ENCODE measurements at regions not wholly inside any gene's neighbourhood (a gene's known extent, or its start where the extent isn't known, plus 50 kb on each side); places are given as distances from the start of the nearest gene placed in this dataset.

DNA sequence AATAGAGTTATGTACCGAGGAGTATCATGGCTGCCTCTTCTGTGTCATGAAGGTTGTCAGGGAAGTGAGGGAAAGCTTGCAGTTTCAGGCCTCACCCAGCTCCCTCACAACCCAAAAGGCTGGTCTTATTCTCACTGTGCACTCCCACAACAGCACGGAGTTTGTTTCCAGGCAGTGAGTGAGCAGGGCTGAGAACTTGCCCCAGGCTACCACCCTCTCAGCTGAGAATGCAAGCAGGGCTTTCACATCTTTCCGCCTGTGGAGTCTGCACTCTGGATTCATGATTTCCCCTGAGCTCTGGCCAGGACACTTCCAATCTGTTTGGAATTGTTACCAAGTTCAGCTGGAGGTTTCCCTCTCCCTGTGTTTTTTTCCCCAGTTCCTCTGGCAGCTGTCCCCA lies 2284.7 kb upstream of the PCDH20 start:
- TF ChIP-seq, protein P1, sequence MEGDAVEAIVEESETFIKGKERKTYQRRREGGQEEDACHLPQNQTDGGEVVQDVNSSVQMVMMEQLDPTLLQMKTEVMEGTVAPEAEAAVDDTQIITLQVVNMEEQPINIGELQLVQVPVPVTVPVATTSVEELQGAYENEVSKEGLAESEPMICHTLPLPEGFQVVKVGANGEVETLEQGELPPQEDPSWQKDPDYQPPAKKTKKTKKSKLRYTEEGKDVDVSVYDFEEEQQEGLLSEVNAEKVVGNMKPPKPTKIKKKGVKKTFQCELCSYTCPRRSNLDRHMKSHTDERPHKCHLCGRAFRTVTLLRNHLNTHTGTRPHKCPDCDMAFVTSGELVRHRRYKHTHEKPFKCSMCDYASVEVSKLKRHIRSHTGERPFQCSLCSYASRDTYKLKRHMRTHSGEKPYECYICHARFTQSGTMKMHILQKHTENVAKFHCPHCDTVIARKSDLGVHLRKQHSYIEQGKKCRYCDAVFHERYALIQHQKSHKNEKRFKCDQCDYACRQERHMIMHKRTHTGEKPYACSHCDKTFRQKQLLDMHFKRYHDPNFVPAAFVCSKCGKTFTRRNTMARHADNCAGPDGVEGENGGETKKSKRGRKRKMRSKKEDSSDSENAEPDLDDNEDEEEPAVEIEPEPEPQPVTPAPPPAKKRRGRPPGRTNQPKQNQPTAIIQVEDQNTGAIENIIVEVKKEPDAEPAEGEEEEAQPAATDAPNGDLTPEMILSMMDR (IDR thresholded peaks at IDR 0.05 in 4 of 5, conservative IDR thresholded peaks at IDR 0.05 in 1 of 5): no peak
- Histone ChIP-seq H3K36me3 (no peaks in the 10 kb centered on the region), H3K4me1 (no peaks in the 10 kb centered on the region), H3K27me3 (no peaks in the 10 kb centered on the region), H3K27ac (no peak overlapping the region), H3K4me3 (no peak overlapping the region), H3K9me3 (no peaks in the 10 kb centered on the region)
- no peak for DNase-seq
- intact Hi-C loops (cut with DNase I; ENCODE audit: low total_unique reads): no loop called here
- in situ Hi-C loops (cut with MboI; ENCODE audit: low sequenced_read_pairs in 4 of 4): no loop called here
- no peak for ATAC-seq

DNA sequence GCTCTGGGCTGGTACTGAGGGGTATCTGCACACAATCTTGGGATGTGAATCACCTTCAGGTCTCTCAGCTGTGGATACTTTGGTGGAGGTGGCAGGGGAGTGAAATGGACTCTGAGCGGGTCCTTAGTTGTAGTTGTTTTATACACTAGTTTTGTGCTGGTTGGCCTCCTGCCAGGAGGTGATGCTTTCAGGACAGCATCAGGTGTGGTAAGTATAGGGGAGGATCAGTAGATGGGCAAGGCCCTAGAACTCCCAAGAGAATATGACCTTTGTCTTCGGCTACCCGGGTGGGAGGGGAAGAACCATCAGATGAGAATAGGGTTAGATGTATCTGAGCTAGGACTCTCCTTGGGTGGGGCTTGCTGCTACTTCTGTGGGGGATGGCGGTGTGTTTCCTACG lies 2284.3 kb upstream of the PCDH20 start:
- in situ Hi-C loops (cut with MboI; ENCODE audit: low sequenced_read_pairs in 4 of 4) (no loop called here), intact Hi-C loops (cut with DNase I; ENCODE audit: low total_unique reads) (no loop called here)
- H3K27me3 ChIP-seq: no peaks in the 10 kb centered on the region
- H3K27ac ChIP-seq: no peak overlapping the region
- ATAC-seq: no peak
- H3K4me3 ChIP-seq: no peak overlapping the region
- no peaks in the 10 kb centered on the region for H3K9me3 ChIP-seq
- no peaks in the 10 kb centered on the region for H3K4me1 ChIP-seq
- H3K36me3 ChIP-seq: no peaks in the 10 kb centered on the region
- no peak for DNase-seq
- TF ChIP-seq, protein P1 (IDR thresholded peaks at IDR 0.05 in 4 of 5, conservative IDR thresholded peaks at IDR 0.05 in 1 of 5): no peak
- TF ChIP-seq POLR2A (IDR thresholded peaks at IDR 0.05): no peak

DNA sequence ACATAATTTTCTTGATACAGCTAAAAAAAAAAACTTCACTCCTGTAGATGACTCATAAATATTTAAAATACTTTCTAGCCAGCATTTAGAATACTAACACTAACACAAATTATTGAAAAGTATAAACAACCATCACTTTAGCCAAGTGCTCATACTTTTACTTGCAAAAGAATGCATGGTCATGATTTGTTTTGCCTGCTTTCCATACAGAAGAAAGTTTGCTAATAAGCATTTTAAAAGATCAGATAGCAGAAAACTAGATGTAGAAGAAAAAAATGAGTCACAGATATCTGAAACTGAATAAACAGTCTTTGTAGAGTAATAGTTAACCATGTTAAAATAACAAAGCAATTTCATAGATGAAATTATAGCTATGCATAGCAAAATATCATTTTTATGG lies 2280.4 kb upstream of the PCDH20 start:
- TF ChIP-seq, protein P1 (IDR thresholded peaks at IDR 0.05 in 4 of 5, conservative IDR thresholded peaks at IDR 0.05 in 1 of 5): no peak
- no peak for TF ChIP-seq POLR2A (IDR thresholded peaks at IDR 0.05)
- no peaks in the 10 kb centered on the region for H3K4me1 ChIP-seq
- no peak overlapping the region for H3K27ac ChIP-seq
- DNase-seq (no peak), ATAC-seq (no peak)
- no peaks in the 10 kb centered on the region for H3K36me3 ChIP-seq
- no peak overlapping the region for H3K4me3 ChIP-seq
- no peaks in the 10 kb centered on the region for H3K27me3 ChIP-seq
- intact Hi-C loops (cut with DNase I; ENCODE audit: low total_unique reads): no loop called here
- in situ Hi-C loops (cut with MboI; ENCODE audit: low sequenced_read_pairs in 4 of 4): no loop called here
- no peaks in the 10 kb centered on the region for H3K9me3 ChIP-seq

DNA sequence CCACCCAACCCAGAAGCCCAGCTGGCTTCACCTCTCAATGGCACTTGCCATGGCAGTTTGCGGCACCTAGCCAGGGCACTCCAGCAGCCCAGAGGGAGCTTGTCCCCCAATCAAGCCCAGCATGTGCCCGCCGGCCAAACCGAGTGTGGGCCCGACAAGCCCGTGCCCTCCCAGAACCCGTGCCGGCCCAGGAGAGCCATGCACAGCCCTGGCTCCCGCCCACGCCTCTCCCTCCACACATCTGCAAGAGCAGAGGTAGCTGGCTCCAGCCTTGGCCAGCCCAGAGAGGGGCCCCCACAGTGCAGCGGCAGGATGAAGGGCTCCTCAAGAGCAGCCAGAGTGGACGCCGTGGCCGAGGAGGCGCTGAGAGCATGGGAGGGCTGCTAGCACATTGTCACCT lies 2278.0 kb upstream of the PCDH20 start:
- no peak overlapping the region for H3K4me3 ChIP-seq
- H3K27ac ChIP-seq: no peak overlapping the region
- in situ Hi-C loops (cut with MboI; ENCODE audit: low sequenced_read_pairs in 4 of 4) (no loop called here), intact Hi-C loops (cut with DNase I; ENCODE audit: low total_unique reads) (no loop called here)
- ATAC-seq (no peak), DNase-seq (no peak)
- H3K36me3 ChIP-seq: no peaks in the 10 kb centered on the region
- no peaks in the 10 kb centered on the region for H3K9me3 ChIP-seq
- no peaks in the 10 kb centered on the region for H3K4me1 ChIP-seq
- TF ChIP-seq, protein P1 (IDR thresholded peaks at IDR 0.05 in 4 of 5, conservative IDR thresholded peaks at IDR 0.05 in 1 of 5): no peak
- no peak for TF ChIP-seq POLR2A (IDR thresholded peaks at IDR 0.05)
- H3K27me3 ChIP-seq: no peaks in the 10 kb centered on the region

DNA sequence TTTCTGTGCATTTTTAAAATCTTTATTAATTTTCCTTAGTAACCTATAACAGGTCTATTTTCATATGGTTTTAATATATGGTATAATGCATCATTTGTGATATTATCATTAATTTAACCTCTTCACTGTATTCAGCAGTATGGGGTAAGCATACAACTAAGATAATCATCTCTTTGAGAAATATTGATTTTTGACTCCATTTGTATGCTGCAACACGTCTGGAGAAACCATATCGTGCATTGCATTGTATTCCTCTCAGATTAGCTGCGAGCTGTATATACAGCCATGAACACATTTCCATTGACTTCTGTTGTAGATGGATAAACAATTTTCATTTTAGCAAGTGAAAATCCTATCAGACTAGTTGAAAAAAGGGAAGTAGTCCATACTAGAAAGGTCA lies 2275.8 kb upstream of the PCDH20 start:
- intact Hi-C loops (cut with DNase I; ENCODE audit: low total_unique reads) (no loop called here), in situ Hi-C loops (cut with MboI; ENCODE audit: low sequenced_read_pairs in 4 of 4) (no loop called here)
- no peak overlapping the region for H3K4me3 ChIP-seq
- ATAC-seq (no peak), DNase-seq (no peak)
- H3K36me3 ChIP-seq: no peaks in the 10 kb centered on the region
- TF ChIP-seq, protein P1 (IDR thresholded peaks at IDR 0.05 in 4 of 5, conservative IDR thresholded peaks at IDR 0.05 in 1 of 5): no peak
- TF ChIP-seq POLR2A (IDR thresholded peaks at IDR 0.05): no peak
- H3K9me3 ChIP-seq: no peaks in the 10 kb centered on the region
- no peak overlapping the region for H3K27ac ChIP-seq
- no peaks in the 10 kb centered on the region for H3K27me3 ChIP-seq
- H3K4me1 ChIP-seq: no peaks in the 10 kb centered on the region

All from gastrocnemius medialis (tissue), 4 donors.